Neural progenitor cell (in vitro differentiated cells): ENCODE measurements at regions not wholly inside any gene's neighbourhood (a gene's known extent, or its start where the extent isn't known, plus 50 kb on each side); places are given as distances from the start of the nearest gene placed in this dataset.

Experiments used
- CTCF ChIP-seq: fragments of 200-600 bp; sonication (generic); IDR thresholded peaks from 2 replicates; pipeline ENCODE4 v1.5.1; 2017; ENCODE audit warnings: antibody characterized with exemption, mild to moderate bottlenecking
- EZH2 ChIP-seq: fragments of 200-600 bp; sonication (generic); IDR thresholded peaks from 2 replicates; pipeline ENCODE4 v1.6.1; 2017; ENCODE audit warnings: antibody characterized with exemption, mild to moderate bottlenecking, moderate library complexity
- EZH2phosphoT487 ChIP-seq: fragments of 200-600 bp; sonication (generic); IDR thresholded peaks from 2 replicates; pipeline ENCODE4 v1.6.1; 2017; ENCODE audit warnings: antibody characterized with exemption

- no peak for TF ChIP-seq CTCF
- TF ChIP-seq EZH2, result no peak
- TF ChIP-seq EZH2phosphoT487, result no peak
These were observed 244.5 kb upstream of the SOX14 start for GRCh38 chr3:137519602-137520001.
